NCI-H774 (cell line): ENCODE measurements at regions not wholly inside any gene's neighbourhood (a gene's known extent, or its start where the extent isn't known, plus 50 kb on each side); places are given as distances from the start of the nearest gene placed in this dataset.

Experiments used
- DNase-seq: peaks from one replicate; lab custom pipeline; 2025; lab: John Stamatoyannopoulos, UW

DNA sequence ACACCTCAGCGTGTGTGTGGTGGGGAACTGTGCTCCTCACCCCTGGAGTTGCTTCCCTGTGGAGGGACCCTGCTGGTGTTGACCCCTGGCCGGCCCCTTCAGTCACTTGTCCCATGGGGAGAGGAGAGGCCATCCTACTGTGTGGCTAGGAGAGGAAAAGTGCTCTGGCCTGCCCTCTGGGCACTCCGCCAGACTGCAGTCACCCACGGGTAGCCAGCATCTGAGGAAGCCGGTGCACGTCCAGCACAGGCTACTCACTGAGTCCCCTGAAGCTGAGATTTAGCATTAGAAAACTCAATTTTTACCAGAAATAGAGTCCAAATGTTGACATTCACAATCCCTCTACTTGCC lies 211.5 kb upstream of the RAB6C start:
- no peak for DNase-seq

DNA sequence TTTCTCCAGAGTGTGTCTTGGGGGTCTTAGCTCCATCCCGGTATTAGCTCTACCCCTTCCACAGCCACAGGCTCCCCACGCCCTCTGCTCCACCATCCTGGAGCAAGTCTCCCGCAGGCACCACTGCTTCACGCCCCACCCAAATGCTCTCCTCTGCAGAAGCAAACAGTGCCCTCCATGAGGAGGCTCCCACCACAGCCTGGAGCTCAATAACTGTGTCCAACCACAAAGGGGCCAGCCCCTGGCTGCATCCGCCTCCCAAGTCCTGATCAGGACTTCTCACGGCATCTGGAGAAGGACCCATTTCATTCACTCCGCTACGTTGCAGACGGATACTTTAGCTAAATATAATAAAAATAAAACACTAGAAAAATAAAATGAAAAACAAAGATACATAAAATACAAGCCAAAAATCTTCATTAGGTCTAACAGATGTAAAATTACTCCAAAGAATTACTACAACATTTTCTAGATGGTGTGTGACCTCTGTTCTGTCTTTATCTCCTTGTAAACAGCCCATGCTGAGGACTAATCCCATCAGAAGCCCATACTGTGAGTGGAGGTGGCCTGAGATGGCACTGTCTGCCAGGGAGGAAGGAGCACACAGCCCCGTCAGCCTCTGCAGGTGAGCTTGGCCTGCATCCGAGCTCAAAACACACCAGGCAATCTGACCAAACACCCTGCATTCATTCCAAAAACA lies 210.8 kb upstream of the RAB6C start:
- no peak for DNase-seq

DNA sequence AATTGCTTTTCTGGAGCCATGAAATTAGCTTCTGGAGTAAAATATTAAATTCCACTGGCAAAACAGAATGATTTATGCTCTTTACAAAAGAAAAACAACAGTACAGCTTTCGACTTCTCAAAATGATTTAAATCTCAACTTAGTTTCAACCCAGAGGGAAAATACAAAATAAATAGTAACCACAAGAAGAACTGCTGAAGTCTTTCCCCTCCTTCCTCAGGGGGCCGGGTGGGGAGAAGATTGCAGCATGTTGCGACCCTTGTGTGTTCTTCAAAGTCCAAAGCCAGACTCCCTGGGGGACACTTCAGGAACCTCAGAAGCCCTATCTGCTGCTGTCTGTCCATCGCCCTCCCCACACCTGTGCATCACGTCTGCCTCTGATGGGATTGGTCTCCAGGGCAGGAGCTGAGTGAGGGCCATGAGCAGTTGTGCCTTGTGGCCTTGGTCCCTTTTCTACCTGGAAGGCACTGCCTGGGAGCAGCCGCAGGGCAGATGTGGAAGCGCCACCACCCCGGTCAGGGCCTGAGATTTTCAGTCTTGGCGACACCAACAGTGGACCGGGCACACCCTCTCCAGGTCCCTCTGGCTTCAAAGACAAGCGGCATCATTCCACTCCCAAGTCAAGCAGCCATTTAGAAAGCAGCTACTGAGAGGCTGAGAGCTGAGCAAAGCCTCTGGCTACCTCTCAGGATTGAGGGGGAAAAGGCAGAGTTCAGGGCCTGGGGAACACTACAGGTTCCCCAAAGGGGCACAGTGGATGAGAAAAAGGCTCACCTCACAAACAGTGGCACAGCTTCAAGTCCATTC lies 210.1 kb upstream of the RAB6C start:
- no peak for DNase-seq

DNA sequence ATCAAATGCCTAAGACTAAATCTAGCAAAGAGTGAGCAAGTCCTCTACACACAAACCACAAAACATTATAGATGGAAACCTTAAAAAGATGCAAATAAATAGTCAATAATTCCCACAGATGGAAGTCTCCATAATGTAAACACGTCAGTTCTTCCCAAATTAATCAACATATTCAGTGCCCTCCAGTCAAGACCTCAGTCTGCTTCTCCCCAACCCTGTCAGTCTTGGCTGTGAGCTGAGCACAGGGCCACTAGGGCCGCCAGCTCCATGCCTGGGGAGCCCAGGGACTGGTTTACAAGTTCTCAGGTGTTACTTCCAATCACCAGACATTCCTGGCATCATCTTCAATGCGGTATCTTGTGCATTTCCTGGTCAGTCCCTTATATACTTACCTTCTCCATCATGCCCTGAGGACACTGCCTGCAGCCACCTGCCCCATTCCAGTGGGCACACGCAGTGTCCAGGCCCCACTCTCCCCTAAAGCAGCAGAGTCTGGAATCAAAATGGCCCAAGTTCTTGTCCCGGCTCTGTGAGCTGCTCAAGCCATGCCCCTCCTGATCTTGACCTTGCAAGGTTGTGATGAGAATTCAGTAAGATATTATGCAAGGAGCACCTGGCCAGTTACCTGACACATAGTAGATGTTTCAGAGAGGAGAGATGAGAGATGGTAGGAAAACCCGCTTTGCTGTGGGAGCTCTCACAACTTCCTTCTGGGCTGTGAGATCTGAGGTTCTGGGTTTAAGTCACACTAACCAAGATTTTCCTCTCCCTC lies 207.9 kb upstream of the RAB6C start:
- no peak for DNase-seq

DNA sequence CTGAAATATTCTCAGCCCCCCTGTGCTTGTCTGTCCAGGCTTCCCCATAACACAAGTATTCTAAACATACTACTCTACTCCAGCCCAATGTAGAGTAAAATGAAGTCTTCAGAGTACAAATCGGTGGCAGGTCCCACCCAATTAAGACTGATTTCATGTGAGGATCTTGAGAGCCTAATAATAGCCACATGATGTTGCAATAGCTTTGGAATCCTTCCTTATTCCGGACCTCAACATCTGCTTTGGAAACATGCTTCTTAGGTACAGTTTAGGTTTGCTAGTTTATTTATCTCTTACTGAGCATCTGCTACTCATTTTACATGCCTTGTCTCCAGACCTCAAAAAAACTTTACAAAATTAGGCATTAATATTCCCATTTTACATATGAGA lies 207.3 kb upstream of the RAB6C start:
- DNase-seq = no peak

DNA sequence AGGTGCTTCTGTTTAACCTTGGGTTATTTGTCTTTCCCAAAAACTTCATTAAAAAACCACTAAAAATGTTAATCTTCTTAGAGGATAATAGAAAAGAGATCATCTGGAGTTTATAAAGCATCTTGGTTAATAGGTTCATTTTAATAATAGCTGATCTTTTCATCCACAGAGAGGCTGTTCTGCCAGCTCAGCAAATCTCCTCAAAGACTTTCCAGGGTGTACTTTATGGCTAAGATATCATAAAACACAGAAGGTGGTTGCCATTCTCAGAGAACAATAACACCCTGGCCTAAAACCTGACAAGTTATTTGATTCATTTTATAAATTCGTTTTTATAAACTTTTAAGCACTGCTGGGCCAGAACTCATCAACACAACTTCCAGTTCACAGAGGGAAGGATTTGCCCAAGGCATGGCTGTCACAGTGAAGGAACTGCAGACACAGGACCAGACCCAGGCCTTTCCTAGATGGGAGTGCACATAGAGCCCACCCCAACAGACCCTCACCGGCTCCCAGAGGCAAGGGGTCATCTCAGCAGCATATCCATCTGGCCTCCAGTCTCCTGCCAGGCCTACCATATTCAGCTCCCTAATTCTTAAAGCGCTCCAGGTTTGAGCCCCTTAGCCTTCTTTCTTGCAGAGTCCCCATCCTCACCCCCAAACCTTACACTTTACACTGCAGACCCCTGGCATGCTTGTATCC lies 203.4 kb upstream of the RAB6C start:
- DNase-seq = no peak

DNA sequence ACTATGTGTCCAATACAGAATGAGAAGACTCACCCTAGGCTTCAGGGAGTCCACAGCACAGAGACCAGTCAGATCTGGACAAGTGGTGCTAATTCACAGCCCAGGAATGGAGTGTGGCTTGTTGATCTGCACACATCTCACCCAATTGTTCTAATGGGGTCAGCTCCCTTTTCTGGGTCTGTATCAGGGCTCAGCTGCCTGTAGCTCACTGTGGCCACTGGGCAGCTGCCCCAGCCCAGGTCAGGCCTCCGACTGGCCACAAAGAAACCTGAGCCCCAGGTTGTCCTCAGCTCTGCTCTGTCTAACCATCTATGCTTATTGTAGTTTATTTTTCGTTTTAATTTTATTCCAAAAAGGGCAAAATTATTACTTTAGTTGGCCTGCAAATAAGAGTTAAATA lies 202.3 kb upstream of the RAB6C start:
- DNase-seq = no peak

DNA sequence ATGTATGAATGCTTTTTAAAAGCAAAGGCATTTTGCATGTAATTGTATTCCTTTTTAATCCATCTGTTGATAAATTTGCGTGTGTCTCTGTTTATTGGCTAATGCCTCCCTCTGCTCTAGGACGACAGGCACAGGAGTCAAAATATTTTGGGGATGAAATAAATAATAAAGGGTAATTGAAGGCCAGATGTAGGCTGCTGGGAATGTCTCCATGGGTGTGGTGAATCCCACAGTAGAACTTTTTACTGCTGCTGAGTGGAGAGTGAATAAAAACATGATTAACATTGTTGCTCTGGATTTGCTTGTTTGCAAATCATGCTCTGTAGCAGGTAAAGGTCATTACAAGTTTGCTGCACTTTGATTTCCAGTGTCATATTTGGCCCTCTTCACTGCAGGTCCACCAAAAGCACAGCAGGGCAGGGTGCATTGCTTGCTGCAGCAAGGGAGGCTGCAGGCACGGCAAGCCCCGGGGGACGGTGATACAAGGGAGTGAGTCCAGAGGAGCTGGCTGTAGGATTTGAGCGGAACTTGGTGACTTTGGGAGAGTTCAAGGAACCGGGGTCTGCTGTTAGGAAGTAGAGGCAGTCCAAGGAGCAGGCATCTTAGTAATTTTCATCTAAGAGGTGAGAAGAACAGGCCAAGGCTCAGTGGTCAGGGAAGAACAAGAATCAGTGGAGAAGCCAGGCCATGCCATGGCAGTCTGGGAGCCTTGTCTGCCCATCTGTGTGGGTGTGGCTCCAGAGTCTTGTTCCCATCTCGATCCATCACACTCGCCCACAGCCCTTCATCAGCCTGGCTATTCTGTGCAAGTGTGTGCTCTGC lies 201.5 kb upstream of the RAB6C start:
- no peak for DNase-seq

DNA sequence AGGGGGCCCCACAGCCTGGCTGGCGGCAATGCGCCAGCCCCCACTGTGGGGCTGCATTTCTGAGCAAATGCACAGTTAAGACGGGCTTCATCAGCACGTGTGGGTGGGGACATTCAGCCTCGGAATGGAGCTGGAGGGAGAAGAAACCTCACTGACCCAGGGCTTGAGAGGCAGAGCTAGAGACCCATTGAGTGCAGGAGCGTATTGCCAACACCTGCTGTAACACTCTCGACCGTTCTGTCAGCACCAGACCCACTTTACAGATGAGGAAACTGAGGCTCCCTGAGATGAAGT lies 200.9 kb upstream of the RAB6C start:
- DNase-seq = no peak

DNA sequence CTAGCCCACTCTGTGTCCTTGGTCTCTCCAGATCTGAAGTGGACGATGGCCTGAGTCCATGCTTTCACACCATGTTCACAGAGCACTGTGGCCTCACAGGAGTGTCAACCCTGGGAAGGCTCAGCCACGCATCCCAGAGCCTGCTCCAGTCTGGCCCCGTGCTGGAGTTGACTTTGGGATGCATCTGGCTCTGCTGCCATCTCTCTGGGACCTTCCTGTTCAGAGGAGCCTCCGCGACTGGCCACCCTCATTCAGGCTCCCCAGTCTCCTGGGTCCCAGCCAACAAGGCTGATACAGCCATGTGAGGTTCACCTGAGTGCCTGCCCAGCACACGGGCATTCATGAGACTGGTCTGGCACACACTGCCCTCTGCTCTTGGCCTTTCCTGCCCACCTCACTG lies 199.7 kb upstream of the RAB6C start:
- no peak for DNase-seq

DNA sequence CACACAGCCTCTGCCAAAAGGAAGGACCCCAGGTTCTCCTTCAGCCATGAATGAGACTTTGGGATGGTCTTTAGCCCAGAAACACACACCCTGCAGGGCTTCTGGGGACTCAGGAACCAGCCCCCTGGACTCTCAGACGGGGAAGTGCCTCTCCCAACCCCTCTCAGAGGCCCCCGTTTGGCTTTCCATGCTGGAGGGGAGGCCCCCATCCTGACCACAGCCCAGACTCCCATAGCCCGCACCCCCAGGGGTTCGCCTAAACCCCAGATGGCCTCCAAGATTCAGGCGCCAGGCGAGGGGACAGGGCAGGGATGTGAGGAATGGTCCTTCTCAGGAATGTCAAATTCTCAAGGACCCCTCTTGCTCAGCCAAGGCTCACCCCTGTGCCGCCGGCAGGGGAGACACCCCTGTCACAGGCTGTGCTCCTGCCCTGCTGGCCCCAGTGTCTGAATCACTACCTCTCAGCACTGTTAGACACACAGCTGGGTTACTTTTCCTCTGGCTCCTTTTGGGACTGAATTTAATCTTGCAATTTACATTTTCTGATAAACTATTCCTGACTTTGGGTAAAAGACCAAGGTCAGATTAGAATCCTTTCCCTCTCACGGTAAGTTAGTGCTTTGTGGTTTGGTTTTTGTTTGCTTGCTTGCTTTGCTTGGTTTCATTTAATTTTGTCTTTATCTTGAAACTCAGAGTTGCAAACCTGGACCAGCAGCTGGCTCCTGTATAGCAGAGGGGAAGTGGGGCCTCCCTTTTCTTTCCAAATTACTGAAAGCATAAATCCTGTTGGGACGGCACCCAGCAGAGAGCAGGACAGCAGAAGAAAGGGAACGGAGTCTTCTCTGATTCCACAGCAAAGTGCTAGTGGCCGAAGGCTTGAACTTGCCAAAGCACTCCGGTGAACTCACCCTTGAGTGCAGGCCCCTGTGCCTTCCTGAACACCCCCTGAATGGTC lies 198.9 kb upstream of the RAB6C start:
- DNase-seq = no peak

DNA sequence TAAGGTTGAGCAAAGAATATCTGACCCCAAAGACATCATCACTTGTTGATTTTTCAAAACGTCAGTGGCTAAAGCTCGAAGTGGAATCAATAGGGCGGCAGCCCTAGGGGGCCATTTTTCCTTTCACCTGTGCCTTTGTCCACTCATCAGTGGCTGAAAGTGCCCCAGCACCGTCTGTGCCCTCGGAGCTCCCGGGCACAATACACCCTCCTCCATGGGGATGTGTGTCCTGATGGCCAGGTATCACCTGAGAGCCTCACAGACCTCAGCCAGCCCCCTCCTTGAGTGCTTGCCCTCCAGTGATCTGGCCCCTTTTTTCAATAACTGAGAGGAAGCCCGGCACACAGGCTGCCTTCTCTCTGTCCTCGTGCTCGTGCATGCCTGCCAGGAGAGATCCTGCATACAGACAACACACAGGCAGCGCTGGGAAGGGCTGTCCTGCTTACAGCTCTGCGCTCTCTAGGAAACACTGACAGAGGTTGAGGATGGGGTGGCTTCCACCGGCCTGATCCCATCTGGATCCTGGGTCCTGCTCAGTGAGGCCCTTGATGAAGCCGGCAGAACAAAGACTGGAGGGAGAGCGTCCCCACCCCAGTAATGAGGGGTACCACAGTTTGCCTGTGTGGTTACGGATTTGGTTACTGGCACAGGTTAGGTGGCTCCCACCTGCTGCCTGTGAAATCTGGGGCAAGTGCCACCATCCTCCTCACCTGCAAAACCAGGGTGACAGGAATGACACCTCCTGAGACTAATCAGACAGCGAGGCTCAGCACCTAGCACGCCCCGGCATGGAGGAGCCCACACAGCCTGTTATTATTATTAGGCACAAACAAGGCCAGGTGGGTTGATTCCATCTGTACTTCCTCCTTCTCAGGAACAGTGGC lies 197.5 kb upstream of the RAB6C start:
- DNase-seq = no peak

DNA sequence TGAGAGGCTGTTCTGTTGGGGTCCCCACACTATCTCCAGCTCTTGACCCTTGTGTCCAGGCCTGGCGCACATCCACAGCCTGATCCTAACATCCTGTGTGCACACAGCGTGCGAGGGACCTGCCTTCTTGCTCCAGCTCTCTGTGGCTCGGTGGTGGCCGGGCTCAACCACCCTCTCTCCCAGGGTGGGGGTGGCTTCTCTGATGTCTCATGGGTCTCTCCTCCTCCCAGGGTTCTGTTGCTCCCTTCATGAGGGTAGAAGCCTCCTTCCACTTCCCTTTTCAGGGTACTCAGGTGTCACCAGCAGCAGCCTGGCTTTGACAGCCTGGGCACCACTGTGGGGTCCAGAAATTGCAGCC lies 196.9 kb upstream of the RAB6C start:
- DNase-seq = no peak

DNA sequence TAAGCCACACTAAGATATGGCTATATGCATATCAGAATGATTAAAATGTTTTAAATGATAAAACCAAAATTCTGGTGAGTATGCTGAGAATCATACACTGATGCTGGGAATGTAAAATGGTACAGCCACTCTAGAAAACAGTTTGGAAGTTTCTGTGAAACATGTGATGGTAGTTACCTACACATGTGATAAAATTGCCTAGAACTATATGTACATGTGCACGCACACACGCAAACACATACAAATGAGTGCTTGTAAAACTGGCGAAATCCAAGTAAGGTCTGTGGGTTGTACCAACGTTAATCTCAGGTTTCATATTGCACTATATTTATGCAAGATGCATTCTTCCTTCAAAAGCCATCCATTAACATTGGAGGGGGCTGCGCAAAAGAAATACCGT lies 195.0 kb upstream of the RAB6C start:
- no peak for DNase-seq

DNA sequence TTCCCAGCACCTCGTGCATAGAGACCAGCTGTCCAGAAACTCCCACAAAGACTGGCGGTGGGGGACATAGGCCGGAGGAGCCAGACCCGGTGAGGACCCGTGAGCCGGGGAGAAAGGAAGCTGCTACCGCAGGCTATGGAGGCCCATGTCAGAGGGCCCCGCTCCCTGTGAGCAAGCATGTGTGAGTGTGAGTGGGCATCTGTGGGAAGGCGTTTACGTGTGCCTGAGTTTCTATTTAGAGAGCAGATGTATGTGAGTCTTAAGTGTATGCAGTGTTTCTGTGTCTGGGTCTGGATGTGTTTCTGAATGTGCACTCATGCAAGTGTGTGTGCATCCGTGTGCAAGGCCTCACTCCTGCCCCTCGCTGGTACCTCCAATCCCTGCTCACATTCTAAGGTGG lies 187.8 kb upstream of the RAB6C start:
- no peak for DNase-seq

DNA sequence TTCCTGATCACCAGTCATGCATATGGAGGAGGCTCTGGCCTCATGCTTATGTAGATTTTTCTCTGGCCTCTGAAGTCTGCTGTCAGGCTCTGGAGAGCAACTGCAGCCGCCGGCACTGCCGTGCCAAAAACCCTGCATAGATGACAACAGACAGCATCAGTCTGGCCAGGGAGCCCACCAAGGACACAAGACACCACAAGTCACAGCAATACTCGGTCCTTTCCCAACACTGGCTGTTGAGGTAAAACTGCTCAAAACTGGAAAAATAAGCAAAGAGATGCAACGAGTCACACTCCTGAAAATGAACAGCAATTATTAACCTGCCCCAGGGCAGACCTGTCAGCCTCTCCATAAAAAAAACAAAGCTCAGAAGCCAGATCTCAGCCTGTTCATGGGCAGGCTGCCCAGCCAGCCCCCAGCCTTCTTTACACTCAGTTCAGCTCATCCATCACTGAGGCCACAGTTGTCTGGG lies 186.0 kb upstream of the RAB6C start:
- no peak for DNase-seq

DNA sequence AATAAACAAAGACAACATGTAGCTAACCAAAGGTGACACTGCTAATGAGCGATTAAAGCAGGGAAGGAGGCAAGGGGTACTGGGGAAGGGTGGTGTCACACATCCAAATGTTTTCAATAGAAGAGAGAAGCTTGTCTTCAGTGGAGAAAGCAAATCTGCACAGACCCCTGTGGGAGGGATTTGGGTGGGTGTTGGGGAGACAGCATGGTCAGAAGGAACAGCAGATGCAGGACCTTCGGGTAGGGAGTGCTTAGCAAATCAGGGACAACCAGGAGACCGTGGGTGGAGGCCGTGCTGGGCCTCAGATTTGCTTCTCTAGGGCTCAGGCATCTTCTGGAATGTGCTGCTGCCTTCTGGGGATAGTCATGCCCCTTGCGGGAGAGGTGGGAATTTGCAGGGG lies 185.3 kb upstream of the RAB6C start:
- no peak for DNase-seq

DNA sequence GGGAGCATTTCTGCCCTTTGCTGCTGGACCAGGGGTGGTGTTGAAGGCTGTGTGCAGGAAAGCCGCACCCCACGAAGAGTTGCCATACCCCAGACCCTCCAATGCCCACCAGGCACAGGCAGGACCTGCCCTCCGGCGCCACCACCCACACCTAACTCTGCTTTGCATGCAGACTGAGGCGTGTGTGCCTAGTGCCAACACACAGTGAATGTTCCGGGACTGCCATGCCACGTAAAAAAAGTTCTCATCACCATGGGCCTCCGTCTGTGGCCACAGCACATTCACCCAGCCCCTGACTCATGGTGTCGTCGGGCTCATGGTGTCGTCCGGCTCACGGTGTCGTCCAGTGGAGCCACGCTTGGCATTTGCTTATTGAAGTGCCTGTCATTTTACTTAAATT lies 184.9 kb upstream of the RAB6C start:
- DNase-seq = no peak

DNA sequence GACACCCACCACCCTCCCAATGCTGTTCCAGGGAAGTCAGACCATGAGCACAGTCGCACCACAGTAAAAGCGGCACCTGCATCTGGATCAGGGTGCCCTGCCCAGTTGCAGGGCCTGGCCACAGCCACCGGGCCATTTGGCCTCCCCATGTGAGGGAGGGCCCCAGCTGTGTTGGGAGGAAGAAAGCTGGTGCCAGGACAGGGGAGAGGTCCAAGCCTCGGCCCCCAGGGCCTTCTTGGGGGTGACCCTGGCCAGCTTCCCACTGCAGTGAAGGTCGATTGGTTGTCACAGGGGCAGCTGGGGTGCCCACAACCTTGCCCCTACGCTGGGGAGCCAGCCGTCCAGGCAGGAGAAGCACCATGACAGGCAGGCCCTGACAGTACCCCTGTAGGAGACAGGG lies 183.2 kb upstream of the RAB6C start:
- no peak for DNase-seq
